ENCODE measurements at regions not wholly inside any gene's neighbourhood (a gene's known extent, or its start where the extent isn't known, plus 50 kb on each side); places are given as distances from the start of the nearest gene placed in this dataset.

- TF ChIP-seq CTCF (IDR thresholded peaks at IDR 0.05; ENCODE audit: low read length) (no peak), EZH2 (optimal IDR thresholded peaks at IDR 0.05; ENCODE audit: low read depth, low read length) (no peak)
Measured at GRCh38 chr11:13896981-13897353, 65.6 kb upstream of the SPON1 start.

All from MM.1S (cell line).